ENCODE measurements at regions not wholly inside any gene's neighbourhood (a gene's known extent, or its start where the extent isn't known, plus 50 kb on each side); places are given as distances from the start of the nearest gene placed in this dataset.

DNA sequence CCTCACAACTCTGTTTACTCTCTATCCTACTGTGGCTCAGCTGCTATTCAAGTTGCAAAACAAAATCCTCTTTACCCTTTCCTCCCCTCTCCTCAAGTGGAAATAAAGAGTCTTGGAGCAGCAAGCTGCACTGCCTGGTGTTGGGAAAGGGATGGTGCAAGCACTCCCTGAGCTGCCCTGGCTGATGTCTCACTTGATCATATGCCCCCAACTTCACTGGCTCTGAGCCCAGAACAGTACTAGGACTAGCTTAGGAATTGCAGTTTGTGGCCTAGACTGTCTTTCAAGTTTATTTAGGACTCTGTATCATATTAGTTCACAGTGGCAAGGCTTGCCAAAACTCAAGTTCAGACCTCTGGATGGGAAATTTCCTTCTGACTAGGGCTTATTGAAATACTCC lies 1683.8 kb upstream of the SEL1L start:
- Histone ChIP-seq H3K9me2 (replicated peaks; ENCODE audit: insufficient read depth) (no peaks in the 10 kb centered on the region), H4K20me1 (ENCODE audit: insufficient read depth, poor library complexity, severe bottlenecking) (no peaks in the 10 kb centered on the region), H3K4me1 (ENCODE audit: insufficient read depth) (no peaks in the 10 kb centered on the region), H2AFZ (no peak overlapping the region), H3K36me3 (replicated peaks; ENCODE audit: insufficient read depth, low read depth) (no peaks in the 10 kb centered on the region), H3K79me2 (no peaks in the 10 kb centered on the region), H3K27me3 (no peaks in the 10 kb centered on the region), H3K4me3 (no peak overlapping the region), H3K4me2 (no peak overlapping the region), H3K9me3 (ENCODE audit: low read depth) (peaks cover 4% of the 10 kb centered on the region), H3K27ac (no peak overlapping the region)
- TF ChIP-seq, protein P1, sequence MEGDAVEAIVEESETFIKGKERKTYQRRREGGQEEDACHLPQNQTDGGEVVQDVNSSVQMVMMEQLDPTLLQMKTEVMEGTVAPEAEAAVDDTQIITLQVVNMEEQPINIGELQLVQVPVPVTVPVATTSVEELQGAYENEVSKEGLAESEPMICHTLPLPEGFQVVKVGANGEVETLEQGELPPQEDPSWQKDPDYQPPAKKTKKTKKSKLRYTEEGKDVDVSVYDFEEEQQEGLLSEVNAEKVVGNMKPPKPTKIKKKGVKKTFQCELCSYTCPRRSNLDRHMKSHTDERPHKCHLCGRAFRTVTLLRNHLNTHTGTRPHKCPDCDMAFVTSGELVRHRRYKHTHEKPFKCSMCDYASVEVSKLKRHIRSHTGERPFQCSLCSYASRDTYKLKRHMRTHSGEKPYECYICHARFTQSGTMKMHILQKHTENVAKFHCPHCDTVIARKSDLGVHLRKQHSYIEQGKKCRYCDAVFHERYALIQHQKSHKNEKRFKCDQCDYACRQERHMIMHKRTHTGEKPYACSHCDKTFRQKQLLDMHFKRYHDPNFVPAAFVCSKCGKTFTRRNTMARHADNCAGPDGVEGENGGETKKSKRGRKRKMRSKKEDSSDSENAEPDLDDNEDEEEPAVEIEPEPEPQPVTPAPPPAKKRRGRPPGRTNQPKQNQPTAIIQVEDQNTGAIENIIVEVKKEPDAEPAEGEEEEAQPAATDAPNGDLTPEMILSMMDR (IDR thresholded peaks at IDR 0.05; ENCODE audit: poor library complexity): no peak
- TF ChIP-seq EZH2phosphoT487 (IDR thresholded peaks at IDR 0.05; ENCODE audit: low read depth, severe bottlenecking, unreplicated experiment) (no peak), EZH2 (IDR thresholded peaks at IDR 0.05; ENCODE audit: borderline replicate concordance) (no peak)
- DNase-seq (ENCODE audit: low spot score): peak; percentile 53

DNA sequence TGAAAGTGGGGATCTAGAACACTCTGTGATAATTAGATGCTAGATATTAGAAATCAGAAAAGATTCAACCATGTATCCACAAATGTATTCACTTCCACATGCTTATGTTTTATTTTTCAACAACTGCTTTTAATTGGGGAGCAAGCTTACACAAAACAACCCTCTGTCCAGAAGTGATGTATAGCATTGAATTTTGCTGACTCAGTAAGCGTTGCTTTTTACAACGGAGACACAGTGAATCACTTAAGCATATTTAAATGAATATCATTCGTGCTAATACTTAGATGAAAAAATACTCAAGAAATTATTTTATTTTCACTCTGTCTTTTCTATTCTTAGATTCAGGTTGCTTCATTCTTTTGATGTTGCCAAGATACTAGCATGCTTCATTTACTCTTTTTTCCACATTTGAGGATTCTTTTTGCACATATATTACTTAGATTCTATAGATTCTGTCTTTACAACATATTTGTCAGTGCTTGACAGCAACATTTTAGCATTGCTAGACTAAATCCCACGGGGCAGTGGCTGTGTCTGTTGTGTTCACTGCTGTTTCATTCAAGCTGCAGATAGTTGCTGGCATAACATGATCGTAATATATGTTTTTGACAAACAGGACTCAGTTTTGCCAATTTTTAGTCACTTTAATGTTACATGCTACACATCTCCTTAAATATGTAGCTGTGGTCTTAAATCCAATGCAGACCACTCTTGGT lies 1714.4 kb upstream of the SEL1L start:
- Histone ChIP-seq H2AFZ (no peak overlapping the region), H3K27ac (no peak overlapping the region), H3K9me2 (replicated peaks; ENCODE audit: insufficient read depth) (no peaks in the 10 kb centered on the region), H3K79me2 (no peaks in the 10 kb centered on the region), H4K20me1 (ENCODE audit: insufficient read depth, poor library complexity, severe bottlenecking) (no peaks in the 10 kb centered on the region), H3K9me3 (ENCODE audit: low read depth) (no peaks in the 10 kb centered on the region), H3K36me3 (replicated peaks; ENCODE audit: insufficient read depth, low read depth) (no peaks in the 10 kb centered on the region), H3K27me3 (no peaks in the 10 kb centered on the region), H3K4me2 (no peak overlapping the region), H3K4me3 (no peak overlapping the region), H3K4me1 (ENCODE audit: insufficient read depth) (no peaks in the 10 kb centered on the region)
- WGBS (ENCODE audit: low lambda C conversion rate, missing lambda C conversion rate): 84% methylated on average over 5 of the region's 5 CpGs
- no peak for DNase-seq (ENCODE audit: low spot score)
- TF ChIP-seq, protein P1 (IDR thresholded peaks at IDR 0.05; ENCODE audit: poor library complexity): no peak
- TF ChIP-seq EZH2 (IDR thresholded peaks at IDR 0.05; ENCODE audit: borderline replicate concordance) (no peak), EZH2phosphoT487 (IDR thresholded peaks at IDR 0.05; ENCODE audit: low read depth, severe bottlenecking, unreplicated experiment) (no peak)

DNA sequence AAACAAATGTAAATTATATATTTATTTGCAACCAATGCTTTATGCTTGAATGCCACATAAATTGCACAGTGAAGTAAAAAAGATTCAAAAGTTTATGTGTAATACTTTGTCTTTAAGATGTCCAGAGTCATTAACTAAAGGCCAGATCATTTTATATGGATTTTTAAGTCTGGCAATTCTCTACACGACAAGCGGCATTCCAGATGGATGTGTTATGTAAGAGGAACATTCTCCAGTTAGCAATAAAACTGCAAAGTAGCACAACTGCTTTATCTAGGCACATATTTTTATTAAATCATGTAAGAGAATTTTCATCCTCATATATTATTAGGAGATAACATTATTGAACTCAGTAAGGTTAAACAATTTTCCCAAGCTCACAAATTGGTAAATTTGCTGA lies 1717.7 kb upstream of the SEL1L start:
- DNase-seq (ENCODE audit: low spot score): no peak
- Histone ChIP-seq H3K4me3 (no peak overlapping the region), H3K27me3 (no peaks in the 10 kb centered on the region), H4K20me1 (ENCODE audit: insufficient read depth, poor library complexity, severe bottlenecking) (no peaks in the 10 kb centered on the region), H2AFZ (no peak overlapping the region), H3K9me2 (replicated peaks; ENCODE audit: insufficient read depth) (no peaks in the 10 kb centered on the region), H3K4me2 (no peak overlapping the region), H3K9me3 (ENCODE audit: low read depth) (no peaks in the 10 kb centered on the region), H3K36me3 (replicated peaks; ENCODE audit: insufficient read depth, low read depth) (no peaks in the 10 kb centered on the region), H3K4me1 (ENCODE audit: insufficient read depth) (no peaks in the 10 kb centered on the region), H3K27ac (no peak overlapping the region), H3K79me2 (no peaks in the 10 kb centered on the region)
- WGBS (ENCODE audit: low lambda C conversion rate, missing lambda C conversion rate): 43% methylated on average over 2 of the region's 2 CpGs
- TF ChIP-seq EZH2 (IDR thresholded peaks at IDR 0.05; ENCODE audit: borderline replicate concordance) (no peak), EZH2phosphoT487 (IDR thresholded peaks at IDR 0.05; ENCODE audit: low read depth, severe bottlenecking, unreplicated experiment) (no peak)
- TF ChIP-seq, protein P1 (IDR thresholded peaks at IDR 0.05; ENCODE audit: poor library complexity): no peak
